GM18868 (cell line): ENCODE measurements at regions not wholly inside any gene's neighbourhood (a gene's known extent, or its start where the extent isn't known, plus 50 kb on each side); places are given as distances from the start of the nearest gene placed in this dataset.
"Not testable (repeated sequence)": the region's sequence is repeated elsewhere in the genome, so short reads cannot be mapped to it uniquely, and the experiment has no call there.

Experiments used
- ATAC-seq: cut with Tn5 transposase; IDR thresholded peaks from one replicate; pipeline ENCODE4 v1.9.1; 2021; ENCODE audit warnings: mild to moderate bottlenecking, moderate library complexity; ENCODE audit not compliant: unreplicated experiment

- no peak for ATAC-seq
Measured at GRCh38 chr6:11387707-11388430, 149.7 kb upstream of the TMEM170B start.

- no peak for ATAC-seq
Measured at GRCh38 chr6:11386726-11387125, 150.8 kb upstream of the TMEM170B start.

GRCh38 chr6:11386323-11386722 lies 151.2 kb upstream of the TMEM170B start:
- ATAC-seq, result peak; percentile 68

GRCh38 chr6:11384531-11385309 lies 152.3 kb upstream of the NEDD9 start:
- no peak for ATAC-seq

- ATAC-seq, result peak; percentile 81
Measured at GRCh38 chr6:11381801-11382513, 149.5 kb upstream of the NEDD9 start.

GRCh38 chr6:11380969-11381744 lies 148.7 kb upstream of the NEDD9 start:
- no peak for ATAC-seq

GRCh38 chr6:11380549-11380948 lies 148.1 kb upstream of the NEDD9 start:
- no peak for ATAC-seq

- ATAC-seq, result no peak
Measured at GRCh38 chr6:11379805-11380204, 147.3 kb upstream of the NEDD9 start.

- no peak for ATAC-seq
Measured at GRCh38 chr6:11378639-11379038, 146.2 kb upstream of the NEDD9 start.

- peak; percentile 94 for ATAC-seq
Measured at GRCh38 chr6:11374036-11375010, 141.9 kb upstream of the NEDD9 start.

- no peak for ATAC-seq
Measured at GRCh38 chr6:11373208-11373607, 140.7 kb upstream of the NEDD9 start.

GRCh38 chr6:11372186-11372790 lies 139.8 kb upstream of the NEDD9 start:
- not testable (repeated sequence) for ATAC-seq

- no peak for ATAC-seq
Measured at GRCh38 chr6:11370191-11371018, 137.9 kb upstream of the NEDD9 start.

GRCh38 chr6:11368760-11369159 lies 136.3 kb upstream of the NEDD9 start:
- ATAC-seq, result peak; percentile 46

GRCh38 chr6:11368264-11368663 lies 135.8 kb upstream of the NEDD9 start:
- ATAC-seq, result no peak

GRCh38 chr6:11367638-11368199 lies 135.3 kb upstream of the NEDD9 start:
- ATAC-seq, result no peak

GRCh38 chr6:11366934-11367637 lies 134.6 kb upstream of the NEDD9 start:
- ATAC-seq, result no peak
